LHCN-M2 (cell line): ENCODE measurements at regions not wholly inside any gene's neighbourhood (a gene's known extent, or its start where the extent isn't known, plus 50 kb on each side); places are given as distances from the start of the nearest gene placed in this dataset.
"Not testable (repeated sequence)": the region's sequence is repeated elsewhere in the genome, so short reads cannot be mapped to it uniquely, and the experiment has no call there.

Experiments used
- DNase-seq: peaks from one replicate; pipeline ENCODE4 v3.0.0-alpha.2; 2012; ENCODE audit warnings: low read depth

DNA sequence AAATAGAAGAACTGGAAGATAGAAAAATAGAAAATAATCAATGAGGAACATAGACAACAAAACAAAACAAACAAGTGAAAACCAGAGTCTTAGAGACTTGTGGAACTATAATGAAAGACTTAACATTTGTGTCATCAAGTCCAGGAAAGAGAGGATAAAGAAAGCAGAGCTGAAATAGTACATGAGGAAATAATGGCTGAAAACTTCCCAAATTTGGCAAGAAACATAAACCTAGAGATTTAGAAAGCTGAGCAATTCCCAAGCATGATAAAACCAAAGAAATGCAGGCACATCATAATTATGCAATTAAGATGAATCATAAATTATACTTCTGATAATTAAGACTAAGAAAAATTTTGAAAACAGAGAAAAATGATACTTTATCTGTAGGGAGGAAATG is 614.5 kb downstream of the ETS1 start:
- DNase-seq, result no peak

DNA sequence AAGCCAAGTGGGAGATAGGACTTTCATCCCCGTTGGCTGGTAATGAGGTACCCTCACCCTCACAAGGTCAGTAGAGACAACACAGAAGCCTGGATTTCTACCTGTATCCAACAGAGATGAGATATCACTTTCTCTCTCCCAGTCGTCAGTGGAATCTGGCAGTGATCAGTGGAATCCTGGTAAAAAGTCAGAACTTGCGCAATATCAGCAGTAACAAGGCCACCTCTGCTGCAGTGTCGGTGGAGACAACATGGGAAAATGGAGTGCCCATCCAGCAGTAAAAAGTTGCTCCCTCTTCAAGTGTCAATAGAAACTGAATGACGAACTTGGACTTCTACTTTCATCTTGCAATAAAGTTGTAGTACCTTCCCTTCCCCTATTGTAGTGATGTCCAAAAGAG is 615.9 kb downstream of the ETS1 start:
- no peak for DNase-seq

DNA sequence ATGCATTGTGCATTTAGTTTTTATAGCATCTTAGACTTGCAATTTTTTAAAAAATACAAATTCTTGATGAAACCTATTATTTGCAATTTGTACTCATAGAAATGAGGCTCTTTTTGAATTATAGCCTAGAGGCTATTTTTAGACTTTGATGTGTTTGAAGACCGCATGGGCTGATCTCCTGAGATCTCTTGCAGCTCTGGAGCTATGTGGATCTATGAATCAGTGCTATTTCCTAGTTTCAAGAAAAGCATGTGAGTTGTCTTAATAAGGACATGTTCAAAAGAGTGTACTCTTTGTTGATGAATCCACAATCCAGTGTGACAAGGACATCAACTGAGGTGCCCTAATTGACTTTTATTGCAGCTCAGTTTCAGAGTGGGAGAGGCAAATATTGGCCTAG is 620.5 kb downstream of the ETS1 start:
- DNase-seq, result no peak

DNA sequence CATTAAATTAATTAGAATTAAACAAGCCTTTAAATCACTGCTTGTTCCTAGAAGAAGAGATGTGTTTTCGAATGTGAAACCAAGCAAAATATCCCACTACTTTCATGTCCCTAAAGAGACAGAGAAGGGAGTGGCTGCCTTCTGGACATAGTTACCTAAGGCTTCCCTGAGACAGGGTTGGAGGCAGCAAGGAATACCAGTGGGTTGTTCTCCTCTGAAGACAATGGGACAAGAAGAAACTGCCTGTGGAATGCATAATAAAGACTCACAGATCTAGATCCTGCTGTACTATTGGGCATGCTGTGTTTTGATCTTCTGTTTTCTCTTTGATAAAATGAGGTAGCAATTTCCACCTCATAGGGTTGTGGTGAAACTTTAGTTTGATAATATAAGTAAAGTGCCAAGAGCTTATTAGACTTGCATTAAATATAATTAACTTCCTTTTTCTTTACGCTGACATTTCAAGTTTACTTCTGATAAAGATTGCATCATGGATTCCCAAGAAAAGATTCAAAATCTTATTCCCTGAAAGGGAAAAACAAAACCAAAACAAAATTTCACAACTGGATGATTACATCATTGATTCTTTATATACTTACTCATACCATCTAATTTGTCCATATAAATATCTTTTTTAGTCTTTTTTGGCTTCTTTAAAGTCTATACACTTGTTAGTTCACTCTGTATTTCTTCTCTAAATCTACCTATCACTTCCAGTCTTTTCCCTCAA is 621.3 kb downstream of the ETS1 start:
- no peak for DNase-seq

DNA sequence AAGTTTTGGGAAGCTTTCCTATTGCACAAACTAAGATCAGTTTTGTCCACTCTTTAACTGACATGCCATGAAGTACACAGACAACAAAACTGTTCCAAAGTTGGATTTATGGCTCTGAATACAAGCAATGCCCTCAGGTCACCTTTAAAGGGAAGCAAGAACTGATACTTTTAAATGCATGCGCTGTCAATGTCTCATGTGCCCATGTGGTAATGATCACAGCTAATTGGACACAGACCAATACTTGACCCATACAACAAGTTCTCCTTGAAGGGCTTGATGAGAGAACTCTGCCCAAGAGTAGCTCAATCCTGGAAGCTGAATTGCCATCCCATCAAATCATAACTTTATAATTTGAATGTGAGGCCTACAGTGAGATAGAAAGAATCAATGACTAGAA is 624.9 kb downstream of the ETS1 start:
- no peak for DNase-seq

DNA sequence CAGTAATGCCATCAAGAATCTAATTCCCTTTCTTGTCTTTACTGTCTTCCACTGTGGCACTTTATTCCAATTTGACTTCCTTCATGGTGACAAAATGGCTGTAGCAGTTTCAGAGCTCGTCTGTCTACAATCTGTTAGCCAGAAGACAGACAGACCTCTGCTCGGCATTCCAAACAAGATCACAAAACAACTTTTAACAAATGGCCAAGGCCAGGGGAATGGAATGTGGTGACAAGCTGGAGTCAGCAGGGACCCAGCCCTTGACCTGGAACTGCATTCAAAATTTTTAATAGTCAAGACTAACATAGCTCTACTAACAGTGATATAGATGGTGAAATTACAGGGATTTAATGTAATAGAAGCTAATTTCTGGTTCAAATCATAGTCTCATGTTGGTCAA is 637.2 kb downstream of the ETS1 start:
- DNase-seq, result no peak

DNA sequence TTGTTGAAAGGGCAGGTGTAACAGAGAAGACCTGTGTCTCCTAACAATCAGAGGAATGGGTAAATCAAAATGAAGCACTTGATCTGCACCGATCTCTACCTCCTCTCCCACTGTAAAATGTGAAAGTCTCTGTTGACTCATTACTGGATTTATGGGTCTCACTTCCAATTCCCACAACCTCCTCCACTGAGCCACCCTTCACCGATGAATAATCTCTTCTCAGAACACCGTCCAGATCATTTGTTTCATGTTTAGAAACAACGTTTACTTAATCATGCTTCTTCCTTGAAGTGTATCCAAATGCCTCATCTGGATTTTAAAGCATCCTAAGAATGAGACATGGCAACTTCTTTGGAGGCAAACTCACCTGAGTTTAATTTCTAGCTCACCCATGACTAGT is 643.6 kb downstream of the ETS1 start:
- no peak for DNase-seq

DNA sequence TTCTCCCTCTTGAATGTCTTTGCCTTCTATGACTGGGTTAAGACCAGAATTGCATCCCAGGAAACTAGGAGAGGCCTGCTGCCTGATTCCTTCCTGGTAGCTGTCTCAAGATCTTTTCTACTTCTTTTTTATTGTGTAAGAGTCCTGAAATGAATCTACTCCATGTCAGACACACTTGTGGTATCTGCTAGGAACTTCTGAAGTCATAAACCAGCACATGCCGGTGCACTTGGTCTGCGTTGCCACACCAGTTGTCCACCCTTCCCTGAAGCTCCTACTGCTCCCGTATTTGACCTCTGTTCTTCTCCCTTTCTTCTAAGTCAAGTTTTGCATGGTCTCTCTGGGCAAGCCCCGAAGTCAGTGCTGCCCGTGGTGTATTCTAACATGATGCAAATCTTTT is 644.2 kb downstream of the ETS1 start:
- no peak for DNase-seq

DNA sequence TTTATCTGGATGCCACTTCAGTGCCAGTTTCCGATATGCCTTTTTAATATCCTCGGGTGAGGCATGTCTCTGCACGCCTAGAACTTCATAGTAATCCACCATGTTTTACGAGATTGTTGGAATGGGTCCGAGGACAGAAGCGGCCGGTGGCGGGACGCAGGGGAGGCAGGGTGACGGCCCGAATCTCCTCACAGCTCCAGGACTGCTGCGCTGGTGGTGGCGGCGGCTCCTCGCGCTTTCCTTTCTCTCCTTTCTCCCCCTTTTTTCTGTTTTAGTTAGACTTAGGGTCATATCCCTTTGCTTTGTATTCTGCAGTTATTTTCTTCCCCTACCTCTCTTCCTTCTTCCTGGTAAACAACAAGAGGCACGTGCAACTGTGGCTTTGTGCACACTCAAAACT is 645.8 kb downstream of the ETS1 start:
- not testable (repeated sequence) for DNase-seq

DNA sequence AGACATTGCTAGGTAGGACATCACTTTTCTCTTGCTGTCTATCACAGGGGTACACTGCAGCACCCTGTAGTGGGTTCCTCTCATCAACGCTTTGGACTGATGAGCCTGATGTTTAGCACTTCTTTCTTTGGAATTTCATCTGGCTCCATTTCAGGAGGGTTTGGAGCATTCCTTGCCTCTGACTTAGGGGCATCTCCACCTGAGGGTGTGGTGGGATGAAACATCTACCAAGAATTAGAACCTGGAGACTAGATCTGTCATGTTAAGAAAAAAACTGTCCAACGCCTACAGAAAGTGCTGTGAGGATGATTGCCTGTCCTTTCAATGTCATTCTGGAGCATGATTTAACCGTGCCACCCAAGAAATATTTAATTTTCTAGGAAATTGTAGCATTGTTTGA is 648.4 kb downstream of the ETS1 start:
- DNase-seq, result no peak

DNA sequence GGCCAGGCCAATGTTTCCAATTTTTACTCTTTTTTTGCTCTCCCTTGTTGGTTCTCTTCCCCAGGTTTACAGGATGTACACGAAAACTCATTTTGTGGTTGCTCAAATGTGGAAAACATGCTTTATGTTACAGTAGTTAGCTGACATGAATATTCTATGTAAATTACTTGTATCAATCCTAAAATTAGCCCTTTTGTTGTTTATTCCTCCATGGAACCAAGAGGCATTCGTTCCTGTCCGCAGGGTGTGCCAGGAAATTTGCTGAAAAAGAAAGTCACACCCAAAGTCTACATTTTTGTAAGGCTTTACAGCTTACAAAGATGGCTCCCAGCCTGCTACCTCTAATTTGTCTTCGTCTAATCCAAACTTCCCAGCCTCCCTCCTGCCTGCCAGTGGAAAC is 652.3 kb downstream of the ETS1 start:
- no peak for DNase-seq

DNA sequence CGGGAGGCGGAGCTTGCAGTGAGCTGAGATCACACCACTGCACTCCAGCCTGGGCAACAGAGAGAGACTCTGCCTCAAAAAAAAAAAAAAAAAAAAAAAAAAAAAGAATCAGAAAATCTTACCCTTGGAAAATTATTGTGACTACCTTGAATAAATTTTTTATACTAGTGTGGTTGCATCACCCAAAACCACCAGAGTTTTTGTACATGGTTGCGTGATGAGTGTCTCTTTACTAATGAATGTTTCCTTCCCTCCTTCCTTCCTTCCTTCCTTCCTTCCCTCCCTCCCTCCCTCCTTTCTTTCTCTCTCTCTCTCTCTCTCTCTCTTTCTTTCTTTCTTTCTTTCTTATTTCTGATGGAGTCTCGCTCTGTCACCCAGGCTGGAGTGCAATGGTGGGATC is 653.4 kb downstream of the ETS1 start:
- DNase-seq, result peak; percentile 24

DNA sequence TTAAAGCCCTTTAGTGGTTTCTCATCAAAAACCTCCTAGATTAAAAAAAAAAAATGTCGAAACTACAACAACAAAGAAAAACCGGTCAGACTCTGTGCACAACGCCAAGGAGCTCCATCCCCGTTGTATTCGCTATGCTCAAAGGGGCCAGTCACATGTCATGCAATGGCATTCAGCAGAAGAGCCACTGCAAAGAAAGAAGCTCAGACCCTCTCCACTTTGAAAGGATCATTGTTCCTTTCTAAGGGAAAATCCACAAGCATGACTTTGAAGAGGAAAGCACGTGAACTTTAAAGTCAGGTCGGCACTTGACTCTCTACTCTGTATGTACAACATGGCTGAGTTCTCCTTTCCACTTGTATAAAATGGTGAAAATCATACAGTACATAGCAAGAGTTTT is 655.6 kb downstream of the ETS1 start:
- DNase-seq, result no peak

DNA sequence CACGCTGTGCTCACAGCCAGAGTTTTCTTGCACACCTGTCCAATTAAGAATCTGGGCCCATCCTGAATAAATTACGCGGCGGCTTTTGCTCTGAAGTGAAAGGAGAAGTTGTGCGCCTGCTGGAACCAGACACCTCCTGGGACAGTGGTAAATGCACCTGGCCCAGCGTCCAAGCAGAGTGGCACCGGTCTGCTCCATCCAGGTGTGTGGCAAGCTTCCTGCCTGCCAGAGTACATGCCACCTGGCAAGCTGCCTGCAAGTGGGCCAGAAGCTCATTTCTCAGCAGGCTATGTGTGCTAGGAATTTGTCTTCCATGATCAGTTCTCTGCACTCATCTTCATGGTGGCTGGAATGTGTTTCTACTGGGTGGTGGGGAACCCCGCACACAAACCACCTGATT is 660.6 kb downstream of the ETS1 start:
- no peak for DNase-seq

DNA sequence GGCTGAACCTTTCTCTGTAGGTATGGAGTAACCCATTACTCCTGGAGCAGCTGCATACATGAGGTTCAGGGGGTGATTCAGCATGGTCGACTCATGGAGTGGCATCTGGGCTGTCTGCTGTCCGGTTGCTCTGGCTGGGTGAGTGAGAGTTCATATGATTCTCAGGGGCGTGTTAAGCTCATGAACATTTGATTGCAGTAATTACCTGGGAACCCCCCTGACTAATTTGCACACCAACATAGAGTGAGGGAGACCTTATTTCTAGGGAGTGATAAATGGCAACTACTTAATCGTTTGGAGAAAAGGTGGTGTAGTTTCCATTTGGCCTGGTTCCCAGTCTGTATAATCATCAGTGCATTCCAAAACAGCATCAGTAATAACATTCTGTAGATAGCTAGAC is 661.9 kb downstream of the ETS1 start:
- DNase-seq, result peak; percentile 55

DNA sequence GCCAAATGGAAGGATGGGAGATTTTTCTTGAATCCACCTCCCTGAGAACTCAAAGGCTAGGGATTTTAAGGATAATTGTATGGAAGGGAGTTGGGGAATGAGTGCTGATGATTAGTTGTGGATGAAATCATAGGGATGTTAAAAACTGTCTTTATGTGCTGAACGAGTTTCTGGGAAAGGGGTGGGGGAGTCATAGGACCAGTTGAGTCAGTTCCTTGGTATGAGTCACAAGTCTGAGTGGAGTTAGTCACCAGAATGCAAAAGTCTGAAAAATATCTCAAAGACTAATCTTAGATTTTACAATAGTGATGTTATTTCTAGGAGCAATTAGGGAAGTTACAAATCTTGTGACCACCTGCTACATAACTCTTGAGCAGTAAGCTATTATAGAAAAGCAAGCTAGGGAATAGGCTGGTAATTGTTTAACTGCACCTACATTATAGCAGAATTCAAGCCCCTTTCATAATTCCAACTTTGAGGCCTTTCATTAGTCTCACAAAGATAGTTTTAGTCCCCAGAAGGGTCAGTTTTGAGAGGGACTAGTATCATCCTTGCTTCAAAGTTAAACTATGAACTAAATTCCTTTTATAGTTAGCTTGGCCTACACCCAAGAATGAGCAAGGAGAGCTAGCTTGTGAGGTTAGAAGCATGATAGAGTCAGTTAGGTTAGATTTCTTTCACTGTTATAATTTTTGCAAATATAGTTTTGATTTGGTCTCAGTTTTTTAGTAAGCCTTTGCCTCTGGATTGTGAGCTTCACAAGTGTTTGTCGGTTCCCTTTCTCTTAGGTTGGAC is 668.0 kb downstream of the ETS1 start:
- DNase-seq, result peak; percentile 90

DNA sequence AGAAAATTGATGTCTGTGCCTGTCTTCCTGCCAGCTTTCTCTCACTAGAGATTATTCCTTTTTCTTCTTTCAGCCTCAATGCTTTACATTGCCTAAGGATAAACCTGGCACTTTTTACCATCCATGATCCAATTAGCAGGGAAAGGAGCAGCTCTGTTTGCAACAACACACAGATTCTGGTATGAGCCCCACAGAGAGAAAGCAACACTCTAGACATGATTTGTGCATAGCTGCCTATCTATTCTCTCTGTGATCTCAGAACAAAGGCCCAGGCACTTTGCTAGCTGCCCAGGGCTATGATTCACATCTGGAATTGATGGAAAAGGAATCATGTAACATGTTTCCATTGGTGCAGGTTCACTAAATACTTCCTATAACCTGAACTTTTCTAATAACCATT is 685.0 kb downstream of the ETS1 start:
- no peak for DNase-seq

DNA sequence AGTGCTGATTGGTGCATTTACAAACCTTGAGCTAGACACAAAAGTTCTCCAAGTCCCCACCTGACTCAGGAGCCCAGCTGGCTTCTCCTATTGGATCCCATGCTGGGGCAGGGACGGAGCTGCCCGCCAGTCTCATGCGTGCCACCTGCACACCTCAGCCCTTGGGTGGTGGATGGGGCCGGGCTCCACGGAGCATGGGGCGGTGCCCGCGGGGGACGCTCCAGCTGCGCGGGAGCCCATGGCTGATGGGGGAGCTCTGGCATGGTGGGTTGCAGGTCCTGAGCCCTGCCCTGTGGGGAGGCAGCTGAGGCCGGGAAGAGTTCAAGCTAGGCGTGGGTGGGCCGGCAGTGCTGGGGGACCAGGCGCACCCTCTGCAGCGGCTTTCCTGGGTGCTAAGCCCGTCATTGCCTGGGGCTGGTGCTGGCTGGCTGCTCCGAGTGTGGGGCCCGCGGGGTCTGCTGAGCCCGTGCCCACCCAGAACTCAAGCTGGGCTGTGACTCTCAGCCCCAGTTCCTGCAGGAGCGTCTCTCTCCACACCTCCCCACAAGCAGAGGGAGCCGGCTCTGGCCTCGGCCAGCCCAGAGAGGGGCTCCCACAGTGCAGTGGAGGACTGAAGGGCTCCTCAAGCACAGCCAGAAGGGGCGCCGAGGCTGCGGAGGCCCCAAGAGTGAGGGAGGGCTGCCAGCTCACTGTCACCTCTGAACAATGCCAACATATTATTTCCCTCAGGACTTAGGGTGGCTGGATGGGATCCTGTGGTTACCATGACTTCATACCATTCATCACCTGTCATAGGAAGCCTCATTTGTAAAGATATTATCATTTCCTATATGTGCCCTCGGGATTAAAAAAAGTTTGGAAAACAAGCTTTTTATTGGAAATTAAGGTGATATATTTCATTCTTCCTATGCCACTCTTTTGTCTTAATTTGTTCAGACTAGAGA is 688.7 kb downstream of the ETS1 start:
- no peak for DNase-seq

DNA sequence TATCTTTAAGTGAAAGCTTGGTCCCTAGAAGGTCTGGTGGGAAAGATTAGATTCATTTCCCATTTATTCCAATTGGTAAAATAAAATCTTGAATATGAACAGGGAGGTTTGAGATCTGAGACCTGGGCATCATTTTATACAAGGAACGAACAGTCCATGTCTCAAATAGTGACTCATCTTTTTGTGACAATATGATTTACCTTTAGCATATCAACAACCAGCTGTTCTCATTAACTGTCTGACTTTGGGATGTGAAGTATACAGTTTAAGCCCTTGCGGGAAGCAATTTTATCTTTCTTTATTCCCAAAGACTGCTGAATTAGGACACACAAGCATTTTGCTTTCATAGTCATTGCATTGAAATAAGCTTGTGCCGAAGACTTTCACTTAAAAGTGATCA is 691.6 kb downstream of the ETS1 start:
- DNase-seq, result peak; percentile 65

DNA sequence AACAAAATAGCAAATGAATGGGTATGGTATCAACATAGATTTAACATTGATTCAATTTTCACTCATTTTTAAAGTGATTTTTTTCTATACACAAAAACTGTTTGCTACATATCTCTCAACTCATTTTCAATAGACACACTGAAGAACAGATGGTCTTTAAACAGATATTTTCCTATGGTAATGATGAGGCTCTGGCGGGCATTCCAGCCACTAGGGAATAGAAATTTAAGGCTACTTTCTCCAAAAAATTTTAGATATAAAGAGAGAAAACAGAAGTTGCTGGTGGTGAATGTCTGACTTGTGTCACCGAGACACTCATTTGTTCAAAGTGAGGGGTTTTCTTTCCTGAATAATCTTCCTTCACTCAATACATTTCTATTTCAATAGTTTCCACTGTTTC is 693.0 kb downstream of the ETS1 start:
- DNase-seq, result no peak

DNA sequence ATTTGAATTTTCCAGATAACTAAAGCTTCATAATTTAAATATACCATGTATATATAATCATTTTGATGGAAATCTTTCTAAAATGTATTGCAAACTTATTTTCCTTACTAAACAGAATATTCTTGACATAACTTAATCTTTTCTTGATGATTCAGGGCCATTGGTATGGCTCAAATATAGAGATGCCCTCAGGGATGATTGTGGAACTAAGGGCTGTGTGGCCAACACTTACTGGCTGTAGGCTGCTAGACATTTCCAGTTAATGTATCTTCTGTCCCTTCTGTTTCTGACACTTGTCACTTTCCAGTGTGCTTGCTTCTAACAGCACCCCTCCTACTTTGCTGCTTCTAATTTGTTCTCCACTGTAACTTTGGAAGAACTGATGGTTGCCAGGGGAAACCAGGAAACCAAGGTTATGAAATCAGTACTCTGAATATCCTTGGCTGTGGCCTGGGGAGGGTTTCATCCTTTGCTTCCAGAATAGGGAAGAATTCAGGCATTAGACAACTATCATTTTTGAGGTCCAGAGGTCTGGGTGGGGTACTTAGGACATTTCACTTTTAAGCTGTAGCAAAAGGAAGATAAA is 697.2 kb downstream of the ETS1 start:
- peak; percentile 39 for DNase-seq

DNA sequence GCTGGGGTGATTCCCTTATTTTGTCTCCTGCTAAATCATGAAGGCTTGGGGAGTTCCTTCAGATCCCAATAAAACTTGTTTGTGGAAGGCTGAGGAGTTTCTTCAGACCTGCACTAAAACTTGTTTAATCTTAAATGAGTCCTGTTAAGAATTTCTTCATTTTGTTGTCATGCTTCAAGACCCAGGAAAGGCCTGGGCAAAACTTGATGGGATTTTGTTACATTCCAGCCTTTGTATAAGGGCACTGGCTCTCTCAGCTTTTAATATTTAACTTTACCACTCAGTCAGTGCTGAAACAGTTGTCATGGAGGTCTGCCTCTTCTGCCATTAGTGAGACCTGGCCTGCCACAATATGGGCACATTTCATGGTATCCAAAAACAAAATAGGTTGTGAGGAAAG is 699.0 kb downstream of the ETS1 start:
- DNase-seq, result no peak
